ENCODE measurements at regions not wholly inside any gene's neighbourhood (a gene's known extent, or its start where the extent isn't known, plus 50 kb on each side); places are given as distances from the start of the nearest gene placed in this dataset.

- H3K27me3 ChIP-seq (ENCODE audit: control insufficient read depth in 4 of 4, insufficient read depth in 4 of 4, low read length in 3 of 4), result no peaks in the 10 kb centered on the region
- TF ChIP-seq ATF3 (IDR thresholded peaks at IDR 0.05), result no peak
- TF ChIP-seq RAD21 (IDR thresholded peaks at IDR 0.05), result no peak
- no peak for TF ChIP-seq SP1 (IDR thresholded peaks at IDR 0.05)
- no peak for TF ChIP-seq FOXA1 (IDR thresholded peaks at IDR 0.05)
- no peak for TF ChIP-seq HNF4G (IDR thresholded peaks at IDR 0.05)
- TF ChIP-seq REST (IDR thresholded peaks at IDR 0.05), result no peak
- TF ChIP-seq JUND (IDR thresholded peaks at IDR 0.05), result no peak
- no peak for TF ChIP-seq TAF1 (conservative IDR thresholded peaks at IDR 0.05)
- no peak for TF ChIP-seq HNF4A (conservative IDR thresholded peaks at IDR 0.05)
- no peak for TF ChIP-seq EGR1 (IDR thresholded peaks at IDR 0.05; ENCODE audit: low read depth in 2 of 2)
- no peak for TF ChIP-seq ZBTB33 (IDR thresholded peaks at IDR 0.05)
- no peak for TF ChIP-seq MAX (IDR thresholded peaks at IDR 0.05)
- TF ChIP-seq GABPA (IDR thresholded peaks at IDR 0.05 in 1 of 2, conservative IDR thresholded peaks at IDR 0.05 in 1 of 2), result no peak
- H3K9me3 ChIP-seq (ENCODE audit: control insufficient read depth in 4 of 4, low read length in 3 of 4), result no peaks in the 10 kb centered on the region
- H3K9ac ChIP-seq (ENCODE audit: low read depth in 1 of 2, low read length in 2 of 2), result no peak overlapping the region
- no peak overlapping the region for H3K27ac ChIP-seq (ENCODE audit: low read depth in 1 of 2, low read length in 2 of 2)
- WGBS, result 73% methylated on average over 5 of the region's 5 CpGs
- no peak overlapping the region for H3K4me3 ChIP-seq (ENCODE audit: low read depth in 1 of 3, low read length in 3 of 3)
- H3K36me3 ChIP-seq (ENCODE audit: control insufficient read depth in 4 of 4, insufficient read depth in 3 of 4, low read depth in 1 of 4, low read length in 3 of 4), result no peaks in the 10 kb centered on the region
- no peak for DNase-seq (ENCODE audit: low spot score)
- H3K4me1 ChIP-seq (ENCODE audit: control insufficient read depth in 4 of 4, insufficient read depth in 4 of 4, low read length in 3 of 4), result peaks cover 0 to 6% (median 3%) of the 10 kb centered on the region in 4 donors
These were observed 75.0 kb upstream of the CHRM3 start for GRCh38 chr1:239311331-239311730.

- 25% methylated on average over 6 of the region's 6 CpGs for WGBS
- Histone ChIP-seq H3K27me3 (ENCODE audit: control insufficient read depth in 4 of 4, insufficient read depth in 4 of 4, low read length in 3 of 4) (no peaks in the 10 kb centered on the region), H3K9me3 (ENCODE audit: control insufficient read depth in 4 of 4, low read length in 3 of 4) (no peaks in the 10 kb centered on the region), H3K4me3 (ENCODE audit: low read depth in 1 of 3, low read length in 3 of 3) (no peak overlapping the region), H3K27ac (ENCODE audit: low read depth in 1 of 2, low read length in 2 of 2) (no peak overlapping the region), H3K36me3 (ENCODE audit: control insufficient read depth in 4 of 4, insufficient read depth in 3 of 4, low read depth in 1 of 4, low read length in 3 of 4) (no peaks in the 10 kb centered on the region), H3K9ac (ENCODE audit: low read depth in 1 of 2, low read length in 2 of 2) (no peak overlapping the region), H3K4me1 (ENCODE audit: control insufficient read depth in 4 of 4, insufficient read depth in 4 of 4, low read length in 3 of 4) (peaks cover 0 to 4% (median 0%) of the 10 kb centered on the region in 4 donors)
- peak; percentile 41 for DNase-seq (ENCODE audit: low spot score)
- TF ChIP-seq RAD21 (IDR thresholded peaks at IDR 0.05) (peak; percentile 71 to 83), CTCF (IDR thresholded peaks at IDR 0.05; ENCODE audit: low read depth, low read length, missing input control) (peak; percentile 45), TAF1 (conservative IDR thresholded peaks at IDR 0.05) (no peak)
These were observed 77.6 kb upstream of the CHRM3 start for GRCh38 chr1:239308701-239309333.
